B cell (primary cell): ENCODE measurements at regions not wholly inside any gene's neighbourhood (a gene's known extent, or its start where the extent isn't known, plus 50 kb on each side); places are given as distances from the start of the nearest gene placed in this dataset.

Experiments
- ATAC-seq: fragments of 200-7000 bp; cut with Tn5 transposase; one replicate; pipeline ENCODE4 v1.10.0; 2021; ENCODE audit warnings: low read depth, mild to moderate bottlenecking, moderate number of reproducible peaks, moderate library complexity
- CTCF ChIA-PET: fragments of 350-600 bp; sonication (Branson Sonifier 250); formaldehyde crosslinking; loops from one replicate; lab custom pipeline; 2021; ENCODE audit warnings: antibody characterized with exemption, inconsistent platforms; lab: Charles Lee
- POLR2A ChIA-PET: fragments of 350-600 bp; sonication (Branson Sonifier 250); formaldehyde crosslinking; loops from one replicate; lab custom pipeline; 2021; ENCODE audit warnings: antibody characterized with exemption; lab: Charles Lee
- DNase-seq: peaks from one replicate; pipeline ENCODE4 v3.0.0; 2013
- H2AFZ ChIP-seq: 2 replicates; pipeline ENCODE4 v1.6.1; 2012; ENCODE audit warnings: mild to moderate bottlenecking, low read depth, low read length; ENCODE audit not compliant: insufficient read depth, poor library complexity, severe bottlenecking
- H3K27ac ChIP-seq, 2 donors: 1 replicate in 1 of 2; 2 replicates in 1 of 2; pipeline ENCODE4 v1.5.1; 2012 to 2013; ENCODE audit warnings: low read length in 2 of 2, mild to moderate bottlenecking in 2 of 2, moderate library complexity in 1 of 2
- H3K27me3 ChIP-seq, 4 experiments: fragments of 200-600 bp in 1 of 4; sonication (generic) in 1 of 4; replicated peaks in 1 of 4; 1 replicate in 2 of 4; 2 replicates in 2 of 4; pipeline versions ENCODE4 v1.6.1 to v1.7.0; 2013 to 2016; ENCODE audit warnings: low read length in 3 of 4, mild to moderate bottlenecking in 2 of 4, mixed read lengths in 1 of 4, moderate library complexity in 1 of 4; ENCODE audit not compliant: insufficient read depth in 4 of 4, control insufficient read depth in 3 of 4; ENCODE audit errors: control extremely low read depth in 1 of 4
- H3K36me3 ChIP-seq, 2 experiments: replicated peaks in 1 of 2; 1 replicate in 1 of 2; 2 replicates in 1 of 2; pipeline versions ENCODE4 v1.6.1 to v1.7.1; 2013; ENCODE audit warnings: low read length in 1 of 2; ENCODE audit not compliant: insufficient read depth in 2 of 2, control insufficient read depth in 1 of 2; ENCODE audit errors: control extremely low read depth in 1 of 2, extremely low read depth in 1 of 2
- H3K4me1 ChIP-seq, 2 donors: fragments of 200-600 bp in 1 of 2; sonication (generic) in 1 of 2; 1 replicate in 1 of 2; 2 replicates in 1 of 2; pipeline versions ENCODE4 v1.5.1 to v1.6.1; 2013 to 2017; ENCODE audit warnings: low read length in 2 of 2; ENCODE audit not compliant: control insufficient read depth in 2 of 2, insufficient read depth in 2 of 2
- H3K4me2 ChIP-seq: replicated peaks from 2 replicates; pipeline ENCODE3; 2012; ENCODE audit warnings: mild to moderate bottlenecking, low read depth, low read length; ENCODE audit not compliant: poor library complexity, severe bottlenecking
- H3K4me3 ChIP-seq, 5 experiments: fragments of 200-600 bp in 1 of 5; sonication (generic) in 1 of 5; 1 replicate in 3 of 5; 2 replicates in 2 of 5; pipeline versions ENCODE4 v1.5.1 to v1.7.0; 2011 to 2016; ENCODE audit warnings: low read length in 4 of 5, mild to moderate bottlenecking in 4 of 5, low read depth in 2 of 5, control low read depth in 1 of 5, moderate library complexity in 1 of 5; ENCODE audit not compliant: insufficient read depth in 1 of 5; ENCODE audit errors: control extremely low read depth in 1 of 5, extremely low read depth in 1 of 5
- H3K79me2 ChIP-seq: fragments of 200-600 bp; sonication (generic); one replicate; pipeline ENCODE4 v1.6.0; 2016; ENCODE audit warnings: low read length; ENCODE audit not compliant: control insufficient read depth, insufficient read depth
- H3K9ac ChIP-seq: fragments of 200-600 bp; sonication (generic); 2 replicates; pipeline ENCODE4 v1.6.1; 2017; ENCODE audit warnings: mild to moderate bottlenecking, low read length, moderate library complexity
- H3K9me3 ChIP-seq, 3 donors: one replicate each; pipeline versions ENCODE4 v1.6.1 to v1.7.1; 2013; ENCODE audit warnings: low read length in 2 of 3; ENCODE audit not compliant: control insufficient read depth in 2 of 3, insufficient read depth in 1 of 3; ENCODE audit errors: control extremely low read depth in 1 of 3
- H4K20me1 ChIP-seq: 2 replicates; pipeline ENCODE4 v1.6.0; 2012; ENCODE audit warnings: mild to moderate bottlenecking, low read length; ENCODE audit not compliant: insufficient read depth, control insufficient read depth, poor library complexity, severe bottlenecking
- H3K27ac Mint-ChIP-seq: one replicate; pipeline ENCODE4 v1.8.0; 2021; ENCODE audit warnings: mixed read lengths
- H3K27me3 Mint-ChIP-seq: one replicate; pipeline ENCODE4 v1.8.0; 2021; ENCODE audit warnings: mixed read lengths
- H3K4me1 Mint-ChIP-seq: one replicate; pipeline ENCODE4 v1.8.0; 2021; ENCODE audit warnings: mixed read lengths
- H3K4me3 Mint-ChIP-seq: one replicate; pipeline ENCODE4 v1.8.0; 2021; ENCODE audit warnings: mixed read lengths
- H3K9me3 Mint-ChIP-seq: one replicate; pipeline ENCODE4 v1.8.0; 2022; ENCODE audit warnings: mixed read lengths; ENCODE audit not compliant: insufficient read depth
- CTCF ChIP-seq: fragments of 200-600 bp; IDR thresholded peaks from one replicate; pipeline ENCODE4 v1.8.0; 2022; ENCODE audit warnings: antibody characterized with exemption, mild to moderate bottlenecking
- EZH2 ChIP-seq: IDR thresholded peaks from 2 replicates; pipeline ENCODE4 v1.6.1; 2012; ENCODE audit warnings: borderline replicate concordance, low read depth, mild to moderate bottlenecking, moderate library complexity, low read length; ENCODE audit not compliant: insufficient read depth, poor library complexity, severe bottlenecking
- WGBS: methylation state at CpG from one replicate; pipeline ENCODE4 v1.1.5; 2013; ENCODE audit warnings: missing lambda C conversion rate; ENCODE audit not compliant: insufficient coverage; 5-methylcytosine and 5-hydroxymethylcytosine counted together
- intact Hi-C: fragments of 100-400 bp; cut with micrococcal nuclease; formaldehyde crosslinking; loops from one replicate; pipeline ENCODE4 v1.10.0; 2022

- POLR2A ChIA-PET = no interaction called here
- CTCF ChIA-PET = no interaction called here
Measured at GRCh38 chr3:181442066-181442465, 269.7 kb upstream of the SOX2 start.

GRCh38 chr3:181432992-181433391 is 278.7 kb upstream of the SOX2 start:
- DNase-seq (no peak), ATAC-seq (no peak)
- intact Hi-C loops = no loop called here
- Histone ChIP-seq H3K27ac (no peak overlapping the region), H3K4me1 (no peaks in the 10 kb centered on the region), H3K9me3 (peaks cover 0 to 3% (median 0%) of the 10 kb centered on the region in 3 donors), H3K4me2 (no peak overlapping the region), H3K9ac (no peak overlapping the region), H3K79me2 (no peaks in the 10 kb centered on the region), H3K27me3 (no peaks in the 10 kb centered on the region), H4K20me1 (no peaks in the 10 kb centered on the region), H3K4me3 (no peak overlapping the region), H2AFZ (no peak overlapping the region), H3K36me3 (no peaks in the 10 kb centered on the region)
- Mint-ChIP-seq H3K27me3 (no peaks in the 10 kb centered on the region), H3K4me1 (no peaks in the 10 kb centered on the region), H3K9me3 (peaks cover 4% of the 10 kb centered on the region), H3K27ac (no peak overlapping the region), H3K4me3 (no peak overlapping the region)
- WGBS = 100% methylated on average over 3 of the region's 4 CpGs
- ChIA-PET CTCF (no interaction called here), POLR2A (no interaction called here)
- TF ChIP-seq EZH2 (no peak), CTCF (no peak)

More at GRCh38 chr3:181442066-181442465, 269.7 kb upstream of the SOX2 start:
- DNase-seq (no peak), ATAC-seq (no peak)
- Histone ChIP-seq H3K27ac (no peak overlapping the region), H3K27me3 (no peaks in the 10 kb centered on the region), H3K36me3 (no peaks in the 10 kb centered on the region), H3K4me1 (no peaks in the 10 kb centered on the region), H4K20me1 (no peaks in the 10 kb centered on the region), H3K9ac (no peak overlapping the region), H3K4me2 (no peak overlapping the region), H3K9me3 (no peaks in the 10 kb centered on the region), H3K4me3 (no peak overlapping the region), H3K79me2 (no peaks in the 10 kb centered on the region), H2AFZ (no peak overlapping the region)
- Mint-ChIP-seq H3K4me3 (no peak overlapping the region), H3K27ac (no peak overlapping the region), H3K4me1 (no peaks in the 10 kb centered on the region), H3K27me3 (no peaks in the 10 kb centered on the region), H3K9me3 (no peaks in the 10 kb centered on the region)
- 100% methylated on average over 2 of the region's 3 CpGs for WGBS
- intact Hi-C loops = no loop called here
- no peak for TF ChIP-seq EZH2
- TF ChIP-seq CTCF = no peak
